ENCODE measurements at regions not wholly inside any gene's neighbourhood (a gene's known extent, or its start where the extent isn't known, plus 50 kb on each side); places are given as distances from the start of the nearest gene placed in this dataset.

- ATAC-seq, result no peak
- intact Hi-C loops (cut with micrococcal nuclease; ENCODE audit: unreplicated experiment), result no loop called here
- no peak overlapping the region for H2AFZ ChIP-seq (ENCODE audit: low read length)
- no peak for TF ChIP-seq YEATS2 (CRISPR knock-in tag; IDR thresholded peaks at IDR 0.05; ENCODE audit: borderline replicate concordance)
- no peak for TF ChIP-seq PHF20 (CRISPR knock-in tag; IDR thresholded peaks at IDR 0.05)
- TF ChIP-seq KMT2B (CRISPR knock-in tag; IDR thresholded peaks at IDR 0.05), result no peak
- no peak for TF ChIP-seq ZNF232 (CRISPR knock-in tag; IDR thresholded peaks at IDR 0.05; ENCODE audit: borderline replicate concordance)
- no peak for TF ChIP-seq EHMT2 (IDR thresholded peaks at IDR 0.05; ENCODE audit: borderline replicate concordance, low read depth, low read length)
- no peak for TF ChIP-seq ZNF781 (CRISPR knock-in tag; IDR thresholded peaks at IDR 0.05; ENCODE audit: borderline replicate concordance, not compliant biosample characterization)
- no peak for TF ChIP-seq ZNF460 (CRISPR knock-in tag; IDR thresholded peaks at IDR 0.05; ENCODE audit: borderline replicate concordance)
- TF ChIP-seq MAF1 (CRISPR knock-in tag; IDR thresholded peaks at IDR 0.05; ENCODE audit: borderline replicate concordance), result no peak
- TF ChIP-seq, protein P1, sequence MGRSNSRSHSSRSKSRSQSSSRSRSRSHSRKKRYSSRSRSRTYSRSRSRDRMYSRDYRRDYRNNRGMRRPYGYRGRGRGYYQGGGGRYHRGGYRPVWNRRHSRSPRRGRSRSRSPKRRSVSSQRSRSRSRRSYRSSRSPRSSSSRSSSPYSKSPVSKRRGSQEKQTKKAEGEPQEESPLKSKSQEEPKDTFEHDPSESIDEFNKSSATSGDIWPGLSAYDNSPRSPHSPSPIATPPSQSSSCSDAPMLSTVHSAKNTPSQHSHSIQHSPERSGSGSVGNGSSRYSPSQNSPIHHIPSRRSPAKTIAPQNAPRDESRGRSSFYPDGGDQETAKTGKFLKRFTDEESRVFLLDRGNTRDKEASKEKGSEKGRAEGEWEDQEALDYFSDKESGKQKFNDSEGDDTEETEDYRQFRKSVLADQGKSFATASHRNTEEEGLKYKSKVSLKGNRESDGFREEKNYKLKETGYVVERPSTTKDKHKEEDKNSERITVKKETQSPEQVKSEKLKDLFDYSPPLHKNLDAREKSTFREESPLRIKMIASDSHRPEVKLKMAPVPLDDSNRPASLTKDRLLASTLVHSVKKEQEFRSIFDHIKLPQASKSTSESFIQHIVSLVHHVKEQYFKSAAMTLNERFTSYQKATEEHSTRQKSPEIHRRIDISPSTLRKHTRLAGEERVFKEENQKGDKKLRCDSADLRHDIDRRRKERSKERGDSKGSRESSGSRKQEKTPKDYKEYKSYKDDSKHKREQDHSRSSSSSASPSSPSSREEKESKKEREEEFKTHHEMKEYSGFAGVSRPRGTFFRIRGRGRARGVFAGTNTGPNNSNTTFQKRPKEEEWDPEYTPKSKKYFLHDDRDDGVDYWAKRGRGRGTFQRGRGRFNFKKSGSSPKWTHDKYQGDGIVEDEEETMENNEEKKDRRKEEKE (IDR thresholded peaks at IDR 0.05), result no peak
- TF ChIP-seq GZF1 (CRISPR knock-in tag; IDR thresholded peaks at IDR 0.05), result no peak
- TF ChIP-seq, protein P2, sequence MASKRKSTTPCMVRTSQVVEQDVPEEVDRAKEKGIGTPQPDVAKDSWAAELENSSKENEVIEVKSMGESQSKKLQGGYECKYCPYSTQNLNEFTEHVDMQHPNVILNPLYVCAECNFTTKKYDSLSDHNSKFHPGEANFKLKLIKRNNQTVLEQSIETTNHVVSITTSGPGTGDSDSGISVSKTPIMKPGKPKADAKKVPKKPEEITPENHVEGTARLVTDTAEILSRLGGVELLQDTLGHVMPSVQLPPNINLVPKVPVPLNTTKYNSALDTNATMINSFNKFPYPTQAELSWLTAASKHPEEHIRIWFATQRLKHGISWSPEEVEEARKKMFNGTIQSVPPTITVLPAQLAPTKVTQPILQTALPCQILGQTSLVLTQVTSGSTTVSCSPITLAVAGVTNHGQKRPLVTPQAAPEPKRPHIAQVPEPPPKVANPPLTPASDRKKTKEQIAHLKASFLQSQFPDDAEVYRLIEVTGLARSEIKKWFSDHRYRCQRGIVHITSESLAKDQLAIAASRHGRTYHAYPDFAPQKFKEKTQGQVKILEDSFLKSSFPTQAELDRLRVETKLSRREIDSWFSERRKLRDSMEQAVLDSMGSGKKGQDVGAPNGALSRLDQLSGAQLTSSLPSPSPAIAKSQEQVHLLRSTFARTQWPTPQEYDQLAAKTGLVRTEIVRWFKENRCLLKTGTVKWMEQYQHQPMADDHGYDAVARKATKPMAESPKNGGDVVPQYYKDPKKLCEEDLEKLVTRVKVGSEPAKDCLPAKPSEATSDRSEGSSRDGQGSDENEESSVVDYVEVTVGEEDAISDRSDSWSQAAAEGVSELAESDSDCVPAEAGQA (IDR thresholded peaks at IDR 0.05; ENCODE audit: low read depth), result no peak
- TF ChIP-seq, protein P2 (CRISPR knock-in tag; IDR thresholded peaks at IDR 0.05; ENCODE audit: borderline replicate concordance), result no peak
- no peak for TF ChIP-seq ZNF251 (CRISPR knock-in tag; IDR thresholded peaks at IDR 0.05)
- TF ChIP-seq, protein P3, sequence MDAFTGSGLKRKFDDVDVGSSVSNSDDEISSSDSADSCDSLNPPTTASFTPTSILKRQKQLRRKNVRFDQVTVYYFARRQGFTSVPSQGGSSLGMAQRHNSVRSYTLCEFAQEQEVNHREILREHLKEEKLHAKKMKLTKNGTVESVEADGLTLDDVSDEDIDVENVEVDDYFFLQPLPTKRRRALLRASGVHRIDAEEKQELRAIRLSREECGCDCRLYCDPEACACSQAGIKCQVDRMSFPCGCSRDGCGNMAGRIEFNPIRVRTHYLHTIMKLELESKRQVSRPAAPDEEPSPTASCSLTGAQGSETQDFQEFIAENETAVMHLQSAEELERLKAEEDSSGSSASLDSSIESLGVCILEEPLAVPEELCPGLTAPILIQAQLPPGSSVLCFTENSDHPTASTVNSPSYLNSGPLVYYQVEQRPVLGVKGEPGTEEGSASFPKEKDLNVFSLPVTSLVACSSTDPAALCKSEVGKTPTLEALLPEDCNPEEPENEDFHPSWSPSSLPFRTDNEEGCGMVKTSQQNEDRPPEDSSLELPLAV (CRISPR knock-in tag; conservative IDR thresholded peaks at IDR 0.05; ENCODE audit: low read depth), result no peak
Measured at GRCh38 chrX:34873500-34874225, 68.9 kb upstream of the FAM47B start.

More at GRCh38 chrX:34873500-34874225, 68.9 kb upstream of the FAM47B start:
- Histone ChIP-seq H3K9ac (ENCODE audit: insufficient read depth, low read depth, low read length) (no peak overlapping the region), H3K9me3 (ENCODE audit: low read length) (peaks cover 13% of the 10 kb centered on the region), H3K4me3 (replicated peaks in 1 of 3; ENCODE audit: insufficient read depth in 1 of 3, low read depth in 2 of 3, low read length in 3 of 3) (no peak overlapping the region), H3K4me1 (ENCODE audit: insufficient read depth, low read length) (no peaks in the 10 kb centered on the region), H3K27ac (ENCODE audit: extremely low read length, insufficient read depth, low read length) (no peak overlapping the region), H3K4me2 (ENCODE audit: low read depth, low read length) (no peak overlapping the region), H4K20me1 (ENCODE audit: insufficient read depth, low read length) (no peaks in the 10 kb centered on the region), H3K36me3 (replicated peaks in 1 of 2; ENCODE audit: control insufficient read depth in 1 of 2, insufficient read depth in 2 of 2, low read length in 2 of 2) (no peaks in the 10 kb centered on the region), H3K79me2 (ENCODE audit: insufficient read depth, low read length) (no peaks in the 10 kb centered on the region), H3K27me3 (ENCODE audit: control insufficient read depth in 1 of 2, insufficient read depth in 2 of 2, low read length in 2 of 2) (no peaks in the 10 kb centered on the region)
- ChIA-PET POLR2A (no interaction called here), CTCF (ENCODE audit: low intra/inter-chr PET ratio, low total read pairs) (no interaction called here)
- FAIRE-seq (no peak), DNase-seq (ENCODE audit: low spot score) (no peak)
- BruUV-seq (replicated peaks), result no TSS peak
- in situ Hi-C loops (cut with HindIII; ENCODE audit: extremely low pct_ligation_motif_present, low pct_unique_long_range_greater_than_20kb), result no loop called here
- 3% methylated on average over 3 of the region's 3 CpGs for WGBS (ENCODE audit: low lambda C conversion rate)

All from HepG2 (cell line).